OCI-LY7 (cell line): ENCODE measurements at regions not wholly inside any gene's neighbourhood (a gene's known extent, or its start where the extent isn't known, plus 50 kb on each side); places are given as distances from the start of the nearest gene placed in this dataset.

Experiments
- BruUV-seq: library from RNA; stranded (reverse); fragments of 400-500 nt; replicated peaks from 2 replicates; lab custom pipeline; 2021; lab: Mats Ljungman, UMichigan
- CTCF ChIA-PET: fragments of 300-600 bp; sonication (Branson Sonifier 250); formaldehyde crosslinking; loops from one replicate; lab custom pipeline; 2022; ENCODE audit warnings: antibody characterized with exemption; ENCODE audit not compliant: unreplicated experiment; lab: Charles Lee
- POLR2A ChIA-PET: fragments of 300-600 bp; sonication (Branson Sonifier 250); formaldehyde crosslinking; loops from one replicate; lab custom pipeline; 2022; ENCODE audit warnings: antibody characterized with exemption; lab: Charles Lee
- DNase-seq: peaks from one replicate; pipeline ENCODE4 v3.0.0-alpha.2; 2015; ENCODE audit warnings: low spot score
- H2AFZ ChIP-seq: fragments of 200-600 bp; sonication (generic), shearing (Covaris generic); 2 replicates; pipeline ENCODE4 v1.6.1; 2014; ENCODE audit warnings: mild to moderate bottlenecking, antibody characterized with exemption, low read length, moderate library complexity
- H3K27ac ChIP-seq: fragments of 200-600 bp; sonication (generic); 2 replicates; pipeline ENCODE4 v1.5.1; 2014; ENCODE audit warnings: mixed run types, low read depth, mild to moderate bottlenecking, moderate library complexity, low read length, inconsistent platforms; ENCODE audit not compliant: poor library complexity, severe bottlenecking
- H3K36me3 ChIP-seq: fragments of 200-600 bp; sonication (generic); 2 replicates; pipeline ENCODE4 v1.6.1; 2014; ENCODE audit warnings: mild to moderate bottlenecking, antibody characterized with exemption, low read length, moderate library complexity, mixed read lengths; ENCODE audit not compliant: insufficient read depth
- H3K4me1 ChIP-seq: fragments of 200-600 bp; sonication (generic); 2 replicates; pipeline ENCODE4 v1.5.1; 2014; ENCODE audit warnings: mild to moderate bottlenecking, low read length; ENCODE audit not compliant: insufficient read depth, poor library complexity, severe bottlenecking
- H3K4me2 ChIP-seq: fragments of 200-600 bp; sonication (generic); 2 replicates; pipeline ENCODE4 v1.6.1; 2014; ENCODE audit warnings: mild to moderate bottlenecking, low read length
- H3K4me3 ChIP-seq: fragments of 200-600 bp; sonication (generic); 2 replicates; pipeline ENCODE4 v1.5.1; 2014; ENCODE audit warnings: mild to moderate bottlenecking, low read depth, low read length; ENCODE audit not compliant: poor library complexity, severe bottlenecking
- H3K79me2 ChIP-seq: fragments of 200-600 bp; sonication (generic); 2 replicates; pipeline ENCODE4 v1.6.1; 2016; ENCODE audit warnings: low read depth, mild to moderate bottlenecking, low read length, moderate library complexity, mixed read lengths; ENCODE audit not compliant: insufficient read depth
- H3K9me2 ChIP-seq: fragments of 200-600 bp; sonication (generic); 2 replicates; pipeline ENCODE4 v1.6.1; 2016; ENCODE audit warnings: mild to moderate bottlenecking, low read length, mixed read lengths; ENCODE audit not compliant: insufficient read depth
- H3K9me3 ChIP-seq: fragments of 200-600 bp; sonication (generic); 2 replicates; pipeline ENCODE4 v1.6.1; 2014; ENCODE audit warnings: mild to moderate bottlenecking, mixed run types, low read length, mixed read lengths
- H4K20me1 ChIP-seq: fragments of 200-600 bp; sonication (generic); 2 replicates; pipeline ENCODE4 v1.6.1; 2014; ENCODE audit warnings: mild to moderate bottlenecking, antibody characterized with exemption, low read length, moderate library complexity, mixed read lengths; ENCODE audit not compliant: insufficient read depth
- CTCF ChIP-seq: fragments of 200-600 bp; sonication (generic); conservative IDR thresholded peaks from 2 replicates; pipeline ENCODE4 v1.5.1; 2014; ENCODE audit warnings: mild to moderate bottlenecking, antibody characterized with exemption, low read length, moderate library complexity, mixed read lengths
- EZH2phosphoT487 ChIP-seq: fragments of 200-600 bp; sonication (generic); IDR thresholded peaks from 2 replicates; pipeline ENCODE4 v1.6.1; 2018; ENCODE audit warnings: low read depth, borderline replicate concordance, mild to moderate bottlenecking, mixed run types, antibody characterized with exemption, low read length, moderate library complexity, mixed read lengths
- intact Hi-C: fragments of 100-400 bp; cut with micrococcal nuclease; formaldehyde crosslinking; loops from one replicate; pipeline ENCODE4 v1.10.0; 2022; ENCODE audit not compliant: unreplicated experiment

GRCh38 chr12:68422159-68422558 is 90.0 kb upstream of the MDM1 start:
- Histone ChIP-seq H3K4me3 (no peak overlapping the region), H3K9me3 (no peaks in the 10 kb centered on the region), H3K4me1 (no peaks in the 10 kb centered on the region), H3K79me2 (no peaks in the 10 kb centered on the region), H3K27ac (no peak overlapping the region), H3K4me2 (no peak overlapping the region), H3K9me2 (no peaks in the 10 kb centered on the region), H2AFZ (no peak overlapping the region), H3K36me3 (no peaks in the 10 kb centered on the region), H4K20me1 (no peaks in the 10 kb centered on the region)
- CTCF ChIA-PET, result no interaction called here
- POLR2A ChIA-PET, result no interaction called here
- BruUV-seq, result no TSS peak
- TF ChIP-seq CTCF (no peak), EZH2phosphoT487 (no peak)
- no peak for DNase-seq
- intact Hi-C loops, result no loop called here

GRCh38 chr12:68422956-68423574 is 90.9 kb upstream of the MDM1 start:
- H3K79me2 ChIP-seq, result no peaks in the 10 kb centered on the region
- no peak overlapping the region for H2AFZ ChIP-seq
- TF ChIP-seq EZH2phosphoT487, result no peak
- TF ChIP-seq CTCF, result no peak
- ChIA-PET CTCF (no interaction called here), POLR2A (interaction anchor here (0.6 kb wide), 1 partner anchor 179 kb away, joined by 3 read pairs; no protein-coding TSS in a partner anchor)
- H3K4me1 ChIP-seq, result no peaks in the 10 kb centered on the region
- DNase-seq, result no peak
- intact Hi-C loops, result no loop called here
- H3K4me3 ChIP-seq, result no peak overlapping the region
- H3K36me3 ChIP-seq, result no peaks in the 10 kb centered on the region
- no peak overlapping the region for H3K4me2 ChIP-seq
- BruUV-seq, result no TSS peak
- no peaks in the 10 kb centered on the region for H4K20me1 ChIP-seq
- no peaks in the 10 kb centered on the region for H3K9me2 ChIP-seq
- H3K9me3 ChIP-seq, result no peaks in the 10 kb centered on the region
- H3K27ac ChIP-seq, result no peak overlapping the region

GRCh38 chr12:68425998-68426397 is 93.8 kb upstream of the MDM1 start:
- Histone ChIP-seq H3K9me3 (no peaks in the 10 kb centered on the region), H4K20me1 (no peaks in the 10 kb centered on the region), H3K27ac (no peak overlapping the region), H3K4me2 (no peak overlapping the region), H3K4me1 (no peaks in the 10 kb centered on the region), H2AFZ (no peak overlapping the region), H3K9me2 (no peaks in the 10 kb centered on the region), H3K4me3 (no peak overlapping the region), H3K36me3 (no peaks in the 10 kb centered on the region), H3K79me2 (no peaks in the 10 kb centered on the region)
- no peak for TF ChIP-seq EZH2phosphoT487
- no peak for TF ChIP-seq CTCF
- ChIA-PET POLR2A (no interaction called here), CTCF (no interaction called here)
- DNase-seq, result no peak
- BruUV-seq, result no TSS peak
- intact Hi-C loops, result no loop called here
